ENCODE measurements at regions not wholly inside any gene's neighbourhood (a gene's known extent, or its start where the extent isn't known, plus 50 kb on each side); places are given as distances from the start of the nearest gene placed in this dataset.

- no peak for TF ChIP-seq CTCF (IDR thresholded peaks at IDR 0.05)
- TF ChIP-seq POLR2A (IDR thresholded peaks at IDR 0.05), result no peak
These were observed 576.4 kb downstream of the HDGFL1 start for GRCh38 chr6:23145781-23146180.

All from thyroid gland (tissue), 4 donors.